ENCODE measurements at regions not wholly inside any gene's neighbourhood (a gene's known extent, or its start where the extent isn't known, plus 50 kb on each side); places are given as distances from the start of the nearest gene placed in this dataset.
A peak's percentile ranks its signal among the peaks of the same experiment; 100 is the strongest.
"Not testable (repeated sequence)": the region's sequence is repeated elsewhere in the genome, so short reads cannot be mapped to it uniquely, and the experiment has no call there.

DNA sequence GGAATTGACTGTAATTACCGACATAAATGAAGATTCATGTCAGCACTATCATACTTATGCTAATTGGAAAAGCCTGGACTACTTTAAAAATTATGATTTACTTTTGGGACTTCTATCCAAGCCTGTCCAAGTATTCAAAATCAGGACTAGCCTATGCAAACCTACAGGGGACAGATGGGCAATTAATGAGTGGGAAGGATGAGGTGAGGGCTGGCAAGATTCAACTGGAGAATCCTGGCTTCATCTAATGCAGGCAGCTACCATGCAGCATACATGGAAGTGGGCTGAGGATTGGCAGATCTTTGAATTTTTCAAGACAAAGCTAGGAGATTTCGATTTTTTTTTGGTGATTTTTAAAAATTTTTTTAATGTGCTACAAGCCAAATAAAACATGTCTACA, 532.6 kb downstream of the CSNK1G3 start:
- DNase-seq = no peak

DNA sequence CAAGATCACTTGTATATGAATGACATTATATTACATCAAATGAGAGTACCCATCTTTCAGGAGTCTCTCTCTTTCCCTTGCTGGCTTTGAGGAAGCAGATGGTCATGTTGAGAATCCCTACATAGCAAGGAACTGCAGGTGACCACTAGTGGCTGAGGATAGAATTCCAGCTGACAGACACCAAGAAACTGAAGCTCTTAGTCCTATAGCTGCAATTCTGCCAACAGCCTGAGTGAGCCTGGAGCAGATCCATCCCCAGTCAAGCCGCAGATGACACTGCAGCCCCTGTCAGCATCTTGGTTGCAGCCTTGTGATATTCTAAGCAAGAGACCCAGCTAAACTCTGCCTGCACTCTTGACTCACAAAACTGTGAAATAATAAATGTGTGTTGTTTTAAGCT, 531.5 kb downstream of the CSNK1G3 start:
- DNase-seq = peak; percentile 25

DNA sequence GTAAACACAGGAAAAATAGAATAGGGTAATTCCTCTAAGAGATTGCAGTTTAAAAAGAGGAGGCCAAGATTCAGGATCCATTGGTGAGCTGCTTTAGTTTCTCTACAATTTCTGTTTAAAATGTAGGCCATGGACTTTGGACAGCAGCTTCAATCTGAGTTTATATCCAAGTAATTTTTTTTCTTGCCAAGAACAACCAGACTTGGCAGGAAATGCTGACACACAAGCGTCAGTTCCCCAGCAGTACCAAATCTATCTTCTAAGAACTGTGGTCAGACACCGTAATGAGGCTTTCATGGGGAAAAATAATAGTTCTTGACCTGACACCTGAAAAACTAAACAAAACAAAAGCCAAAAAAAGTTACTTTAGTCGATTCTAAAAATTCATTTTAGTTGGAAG, 528.8 kb downstream of the CSNK1G3 start:
- no peak for DNase-seq

DNA sequence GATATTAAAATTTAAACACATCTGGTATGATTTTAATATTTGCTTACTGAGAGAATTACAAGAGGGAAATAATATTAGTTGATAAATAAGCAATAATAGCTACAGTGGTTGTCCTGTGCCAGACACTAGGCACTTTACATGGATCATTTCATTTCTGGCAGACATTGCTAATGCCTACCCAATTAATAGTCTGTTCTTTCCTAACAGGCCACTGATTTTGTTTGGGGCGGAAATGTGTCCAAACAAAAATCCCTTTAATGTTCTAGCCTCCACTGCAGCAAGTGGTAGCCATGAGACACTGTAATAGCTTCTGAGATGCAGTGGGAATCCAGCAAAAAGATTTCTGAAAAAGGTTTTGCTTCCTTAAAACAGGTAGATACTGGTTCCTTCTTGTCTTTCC, 527.4 kb downstream of the CSNK1G3 start:
- no peak for DNase-seq

DNA sequence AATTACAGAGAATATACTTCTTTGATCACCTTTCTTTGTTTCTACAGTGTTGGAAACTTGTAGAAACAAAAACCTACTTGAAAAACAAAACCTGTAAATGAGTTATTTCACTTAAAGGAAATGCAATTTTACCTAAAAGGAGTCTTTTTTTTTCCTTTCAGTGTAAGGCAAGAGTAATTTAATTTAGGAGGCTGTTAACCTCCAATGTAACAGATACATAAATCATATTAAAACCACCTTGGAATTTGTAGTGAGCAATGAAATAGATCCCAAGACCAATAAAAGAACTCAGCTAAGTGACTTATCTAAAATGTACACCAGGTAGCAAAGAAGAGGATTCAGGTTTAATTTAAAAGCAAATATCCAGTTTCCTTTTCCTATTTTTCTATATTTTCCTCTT, 524.8 kb downstream of the CSNK1G3 start:
- DNase-seq = no peak

DNA sequence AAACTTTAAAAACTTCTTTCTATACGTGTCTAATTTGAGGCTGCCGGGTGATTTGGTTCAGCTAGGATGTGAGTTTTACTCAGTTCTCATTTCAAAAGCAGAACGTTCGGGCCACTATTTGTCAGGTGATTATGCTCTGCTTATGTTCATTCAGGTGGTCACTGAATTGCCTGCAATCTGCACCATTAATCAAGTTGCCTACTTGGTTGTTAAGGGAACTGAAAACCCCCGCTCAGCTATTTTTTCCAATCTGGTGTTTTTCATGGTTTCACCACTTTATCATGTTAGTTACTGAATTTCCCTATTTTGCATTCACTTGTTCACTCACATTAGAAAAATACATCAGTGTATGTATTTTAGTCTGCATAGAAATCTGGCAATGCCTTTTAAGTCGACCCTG, 523.0 kb downstream of the CSNK1G3 start:
- no peak for DNase-seq

DNA sequence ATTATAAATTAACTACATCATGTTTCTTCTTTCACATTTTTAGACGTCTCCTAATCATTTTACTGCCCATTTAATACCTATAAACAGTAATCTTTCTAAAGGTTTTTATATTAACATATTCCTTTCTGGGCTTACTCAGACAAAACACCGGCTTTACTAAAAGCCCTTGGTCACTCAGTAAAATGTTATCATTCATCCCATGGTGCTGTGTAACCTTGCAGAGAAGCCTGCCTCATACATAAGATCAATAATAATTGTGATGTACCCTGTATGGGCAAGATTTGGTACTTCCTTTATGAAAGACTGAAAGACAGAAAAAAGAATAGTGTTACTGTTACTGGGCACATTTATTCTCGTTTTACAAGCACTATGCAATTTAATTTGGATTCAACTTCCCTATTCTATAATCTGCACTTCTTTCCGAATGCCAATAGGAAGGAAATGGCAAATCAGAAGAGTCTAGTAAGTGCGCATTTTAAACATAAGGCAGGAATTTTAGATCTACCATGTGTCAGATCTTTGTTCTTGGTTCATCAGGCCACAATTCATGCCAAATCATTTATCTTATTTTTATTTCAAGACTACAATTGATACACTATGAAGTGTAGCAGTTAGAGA, 522.2 kb downstream of the CSNK1G3 start:
- no peak for DNase-seq

DNA sequence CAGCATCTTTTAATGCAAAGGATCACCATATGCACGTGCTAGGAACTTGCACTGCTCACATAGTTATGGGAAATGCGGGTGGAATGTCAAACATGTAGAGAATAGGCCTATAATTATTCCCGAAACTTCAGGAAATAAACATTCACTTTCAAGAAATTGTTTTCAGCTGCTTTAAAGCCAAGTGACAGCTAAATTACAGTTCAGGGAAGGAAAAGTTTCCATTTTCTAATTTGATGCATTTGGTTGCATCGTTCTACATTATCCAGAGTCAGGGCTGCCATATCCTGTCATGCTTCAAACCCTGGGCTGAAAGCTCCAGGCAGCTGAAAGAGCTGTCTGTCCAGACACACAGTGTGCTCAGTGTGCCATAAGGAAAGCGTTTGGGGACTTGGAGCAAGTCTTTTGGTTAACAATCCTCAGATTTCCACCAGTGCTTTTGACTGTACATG, 518.1 kb downstream of the CSNK1G3 start:
- no peak for DNase-seq

DNA sequence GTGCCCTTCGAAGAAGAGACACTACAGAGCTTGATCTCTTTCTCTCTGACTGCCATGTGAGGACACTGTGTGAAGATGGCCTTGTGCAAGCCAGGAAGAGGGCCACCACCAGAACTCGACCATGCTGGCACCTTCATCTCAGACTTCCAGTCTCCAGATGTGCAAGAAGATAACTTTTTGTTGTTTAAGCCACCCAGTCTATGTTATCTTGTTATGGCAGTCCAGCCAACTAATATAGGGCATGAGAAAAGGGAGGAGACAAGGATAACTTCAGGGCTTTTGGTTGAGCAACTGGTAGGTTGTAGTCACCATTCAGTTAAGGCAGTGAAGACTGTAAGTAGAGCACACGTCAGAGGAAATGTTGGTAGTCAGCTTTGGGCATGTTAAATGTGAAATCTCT, 515.5 kb downstream of the CSNK1G3 start:
- no peak for DNase-seq

DNA sequence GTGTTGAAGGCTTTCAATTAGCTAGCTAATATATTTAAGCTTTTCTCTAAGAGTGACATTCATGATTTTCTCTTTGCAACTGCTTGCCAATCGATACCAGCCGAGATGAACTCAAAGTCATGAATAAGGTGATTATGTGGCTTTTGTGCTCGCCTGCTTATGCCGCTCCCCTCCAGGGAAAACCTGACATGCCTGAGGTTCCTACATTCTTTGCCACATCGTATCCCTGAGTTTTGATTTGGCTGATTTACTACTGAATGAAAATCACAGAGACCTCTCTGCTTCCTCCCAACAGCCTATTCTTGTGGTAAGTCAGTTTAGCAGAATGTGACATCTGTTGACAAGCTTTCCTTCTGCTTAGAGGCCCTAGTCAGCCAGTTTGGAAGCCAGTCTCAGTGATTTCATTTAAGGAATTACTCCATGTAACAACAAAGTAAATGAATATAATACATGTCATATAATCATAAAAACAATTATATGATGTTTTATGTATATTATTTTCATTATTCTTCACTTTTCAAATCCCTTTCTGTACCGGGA, 513.4 kb downstream of the CSNK1G3 start:
- no peak for DNase-seq

DNA sequence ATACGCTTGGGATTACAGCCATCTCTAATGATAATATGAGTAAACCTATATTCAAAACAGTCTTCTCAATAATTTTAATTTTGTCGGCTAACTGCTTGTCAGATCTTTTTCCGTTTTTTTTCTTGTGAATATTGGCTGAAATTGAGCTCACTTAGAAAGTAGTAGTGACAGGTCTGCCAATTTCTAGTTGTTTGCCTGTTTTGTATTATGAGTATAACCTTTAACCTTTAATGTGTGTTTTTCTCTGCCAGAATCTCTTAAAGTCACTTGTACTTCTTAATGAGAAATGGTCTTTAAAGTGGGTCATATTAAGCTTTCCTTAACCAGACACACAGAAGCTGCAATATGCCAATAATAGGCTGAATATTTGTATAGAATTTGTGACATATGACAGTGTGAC, 511.0 kb downstream of the CSNK1G3 start:
- DNase-seq = no peak

DNA sequence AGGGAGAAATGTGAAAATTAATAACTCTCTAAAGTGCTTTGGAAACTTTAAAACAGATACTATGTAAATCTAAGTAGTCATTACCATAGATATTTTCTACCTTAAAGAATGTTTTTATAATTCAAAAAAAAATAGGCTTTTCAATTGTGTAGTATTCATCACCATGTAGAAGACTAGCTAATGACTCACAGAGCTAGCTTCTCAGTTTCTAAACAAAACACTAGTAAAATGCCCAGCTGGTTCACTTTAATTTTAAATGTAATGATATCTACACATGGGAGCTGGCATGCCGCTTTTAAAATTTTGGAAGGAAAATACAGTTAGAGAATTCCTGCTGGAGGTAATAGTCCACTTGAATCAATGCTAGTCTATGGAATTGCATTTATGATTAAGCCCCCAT, 509.8 kb downstream of the CSNK1G3 start:
- DNase-seq = no peak

DNA sequence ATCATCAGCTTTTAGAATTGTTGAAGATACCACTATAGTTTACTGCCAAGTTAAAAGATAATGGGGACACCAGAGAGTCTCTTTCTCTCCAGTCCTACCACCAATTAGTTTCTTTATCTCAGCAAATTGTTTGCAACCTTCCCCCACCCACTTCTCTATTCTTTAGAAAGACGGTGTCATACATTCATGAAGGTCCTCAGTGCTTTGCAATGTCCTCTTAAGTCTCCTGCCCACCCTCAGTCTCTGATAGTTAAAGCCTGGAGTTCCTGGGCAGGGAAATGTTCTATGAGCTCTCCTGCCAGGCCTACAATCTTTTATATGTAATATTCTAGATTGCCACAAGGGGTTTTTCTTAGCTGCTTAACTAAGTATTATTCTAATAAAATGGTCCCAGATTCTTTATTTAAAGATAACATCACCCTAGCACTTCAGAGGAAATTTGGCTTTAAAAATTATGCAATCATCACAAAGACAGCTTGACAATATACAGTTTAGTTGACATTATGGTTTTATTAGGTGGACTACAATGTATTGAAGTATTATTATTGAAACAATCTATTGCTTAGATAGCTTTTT, 509.2 kb downstream of the CSNK1G3 start:
- no peak for DNase-seq

DNA sequence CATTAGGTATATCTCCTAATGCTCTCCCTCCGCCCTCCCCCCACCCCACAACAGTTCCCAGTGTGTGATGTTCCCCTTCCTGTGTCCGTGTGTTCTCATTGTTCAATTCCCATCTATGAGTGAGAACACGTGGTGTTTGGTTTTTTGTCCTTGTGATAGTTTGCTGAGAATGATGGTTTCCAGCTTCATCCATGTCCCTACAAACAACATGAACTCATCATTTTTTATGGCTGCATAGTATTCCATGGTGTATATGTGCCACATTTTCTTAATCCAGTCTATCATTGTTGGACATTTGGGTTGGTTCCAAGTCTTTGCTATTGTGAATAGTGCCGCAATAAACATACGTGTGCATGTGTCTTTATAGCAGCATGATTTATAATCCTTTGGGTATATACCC, 505.3 kb downstream of the CSNK1G3 start:
- not testable (repeated sequence) for DNase-seq

DNA sequence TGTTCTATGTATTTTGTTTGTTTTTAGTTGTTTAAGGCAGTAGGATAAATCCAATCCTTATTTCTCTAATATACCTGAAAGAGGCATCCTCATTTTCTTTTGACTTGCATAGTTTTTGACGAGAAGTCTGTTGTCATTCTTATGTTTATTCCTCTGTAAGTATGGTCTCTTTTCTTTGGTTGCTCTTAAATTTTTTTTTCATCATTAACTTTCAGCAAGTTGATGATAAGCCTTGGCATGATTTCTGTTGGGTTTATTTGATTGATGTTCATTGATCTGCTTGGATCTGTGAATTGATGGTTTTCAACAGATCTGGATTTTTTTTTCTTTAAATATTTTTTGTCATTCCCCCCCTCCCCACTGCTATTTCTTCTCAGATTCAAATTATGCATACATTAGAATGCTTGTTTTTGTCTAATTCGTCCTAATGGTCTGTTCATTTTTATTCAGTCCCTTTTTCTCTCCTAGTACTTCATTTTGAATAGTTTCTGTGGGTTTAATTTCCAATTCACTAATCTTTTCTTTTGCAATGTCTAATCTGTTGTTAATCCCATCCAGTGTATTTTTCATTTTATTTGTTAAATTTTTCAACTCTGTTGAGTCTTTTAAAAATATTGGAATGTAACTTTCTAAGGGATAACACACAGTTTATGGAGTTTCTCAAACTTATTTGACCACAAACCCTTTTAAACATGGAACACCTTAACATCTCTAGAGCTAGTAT, 495.9 kb downstream of the CSNK1G3 start:
- DNase-seq = peak; percentile 6

DNA sequence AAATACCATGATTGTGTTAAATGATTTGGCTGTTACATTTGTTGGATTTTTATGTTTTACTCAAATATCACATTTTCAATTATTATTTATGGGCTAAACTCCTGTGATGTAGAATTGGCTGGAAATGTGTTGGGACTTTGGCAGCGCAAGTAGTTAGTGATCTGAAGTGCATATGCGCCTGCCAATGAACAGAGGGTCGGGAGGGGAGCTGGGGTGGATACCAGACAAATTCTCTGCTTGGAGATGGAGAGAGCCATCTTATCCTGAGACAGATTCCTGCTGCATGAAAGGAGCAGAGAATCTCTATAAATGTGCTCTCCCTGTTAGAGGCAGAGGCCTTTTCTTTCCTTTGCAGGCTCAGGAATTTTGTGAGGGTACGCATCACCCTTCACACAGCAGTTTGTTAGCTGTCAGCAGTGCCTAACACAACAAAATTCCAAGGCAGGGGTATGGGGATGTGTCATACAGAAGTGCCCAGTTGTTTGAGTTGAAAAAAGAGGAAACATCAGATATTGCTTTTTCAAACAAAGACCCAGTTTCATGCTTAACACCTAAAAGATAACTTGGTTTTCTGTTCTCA, 489.1 kb downstream of the CSNK1G3 start:
- no peak for DNase-seq

DNA sequence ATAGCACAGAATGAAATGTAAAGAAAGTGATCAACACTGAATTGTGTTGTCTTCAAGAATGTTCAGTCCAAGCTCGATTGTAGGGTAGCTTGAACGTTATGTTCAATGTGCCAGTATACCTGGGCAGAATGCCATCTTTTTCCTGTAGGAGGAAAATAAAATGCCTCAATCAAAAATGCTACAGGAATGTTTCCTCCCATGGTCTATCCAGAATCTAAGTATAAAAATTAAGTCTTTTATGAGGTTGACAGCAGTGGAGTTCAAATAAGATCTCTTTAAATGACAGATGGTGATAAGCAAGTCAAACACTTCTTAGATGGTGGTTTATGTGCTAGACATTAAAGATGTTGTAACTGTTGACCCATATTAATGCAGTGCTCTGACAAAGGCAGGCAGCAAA, 488.6 kb downstream of the CSNK1G3 start:
- DNase-seq = peak; percentile 10

DNA sequence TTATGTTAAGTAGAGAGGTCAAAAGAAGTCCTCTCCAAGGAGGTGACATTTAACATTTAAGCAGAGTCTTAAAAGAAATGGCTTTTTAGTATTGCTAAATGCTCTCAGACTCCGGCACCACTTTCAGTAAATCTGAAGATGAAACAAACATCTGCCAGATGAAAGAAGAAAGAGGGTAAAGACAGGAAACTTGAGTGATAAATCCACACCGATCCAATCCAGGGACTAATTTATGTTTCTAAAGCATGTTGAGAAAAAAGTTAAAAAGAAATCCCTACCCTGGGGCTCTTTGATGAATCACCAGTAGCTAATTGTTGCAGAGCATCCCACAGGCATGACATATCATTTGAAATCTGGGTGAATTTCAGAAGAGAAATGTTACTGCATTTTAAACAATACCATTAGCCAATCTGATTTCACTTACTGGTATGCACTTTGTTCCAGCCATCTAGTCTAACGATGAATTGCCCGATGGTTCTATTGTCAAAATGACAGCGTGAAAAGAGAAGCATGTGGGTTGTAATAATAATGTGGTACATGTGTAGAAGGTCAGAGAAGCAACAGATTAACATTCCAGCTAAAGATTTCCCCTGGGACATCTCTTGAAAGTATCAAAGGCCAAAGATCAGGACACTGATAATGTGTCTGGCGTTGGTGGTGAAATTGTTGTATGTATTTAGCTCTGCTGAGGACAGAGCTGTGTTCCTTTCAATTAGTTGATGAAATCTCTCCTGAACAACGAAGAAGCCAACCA, 485.7 kb downstream of the CSNK1G3 start:
- DNase-seq = no peak

DNA sequence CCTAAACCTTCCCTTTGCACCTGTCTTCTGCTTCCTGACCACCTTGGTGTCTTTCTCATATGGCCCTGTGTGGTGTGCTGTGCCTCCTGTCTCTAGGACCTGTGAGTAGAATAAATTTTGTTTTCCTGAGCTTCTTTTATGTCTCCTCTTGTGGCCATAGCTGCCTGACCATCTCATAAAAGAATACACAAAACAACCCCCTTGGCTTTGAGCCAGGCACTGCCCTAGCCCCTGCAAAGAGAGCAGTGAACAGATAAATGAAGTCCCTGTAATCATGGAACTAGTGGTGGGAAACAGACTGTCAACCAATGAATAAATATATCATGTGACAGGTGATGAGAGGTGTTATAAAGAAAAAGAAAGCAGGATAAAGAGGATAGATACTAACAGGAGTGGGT, 485.1 kb downstream of the CSNK1G3 start:
- no peak for DNase-seq

DNA sequence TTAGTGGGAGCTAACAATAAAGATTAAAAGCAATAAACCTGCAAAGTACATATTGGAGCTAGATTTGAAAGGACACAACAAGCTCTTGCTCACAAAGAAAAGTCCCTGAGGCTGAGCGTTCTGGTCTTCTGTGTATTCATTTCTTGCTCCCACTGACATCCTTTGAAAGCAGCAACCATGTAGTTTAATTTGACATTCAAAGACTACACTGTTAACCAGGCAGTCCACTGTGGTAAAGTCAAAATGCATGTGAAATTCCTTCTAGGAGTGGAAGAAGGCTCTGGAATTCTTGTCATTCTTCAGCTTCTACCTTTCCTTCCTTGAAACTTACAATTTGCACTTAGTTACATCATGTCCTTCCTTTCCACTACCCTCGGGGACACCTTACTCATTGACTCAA, 480.7 kb downstream of the CSNK1G3 start:
- DNase-seq = no peak

DNA sequence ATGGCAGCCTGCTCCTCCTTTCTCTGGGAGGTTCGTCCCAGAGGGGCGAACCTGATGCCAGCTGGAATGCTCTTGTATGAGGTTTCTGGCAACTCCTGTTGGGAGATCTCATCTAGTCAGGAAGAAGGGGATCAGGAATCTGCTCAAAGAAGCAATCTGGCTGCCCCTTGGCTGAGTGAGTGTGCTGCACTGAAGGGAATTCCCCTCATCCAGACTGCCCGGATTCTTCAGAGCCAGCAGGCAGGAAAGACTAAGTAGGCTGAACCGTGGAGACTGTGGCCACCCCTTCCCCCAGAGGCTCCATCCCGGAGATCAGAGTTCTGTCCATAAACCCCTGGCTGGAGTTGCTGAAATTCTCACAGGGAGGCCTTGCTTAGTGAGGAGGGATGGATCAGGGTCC, 476.0 kb downstream of the CSNK1G3 start:
- DNase-seq = no peak

DNA sequence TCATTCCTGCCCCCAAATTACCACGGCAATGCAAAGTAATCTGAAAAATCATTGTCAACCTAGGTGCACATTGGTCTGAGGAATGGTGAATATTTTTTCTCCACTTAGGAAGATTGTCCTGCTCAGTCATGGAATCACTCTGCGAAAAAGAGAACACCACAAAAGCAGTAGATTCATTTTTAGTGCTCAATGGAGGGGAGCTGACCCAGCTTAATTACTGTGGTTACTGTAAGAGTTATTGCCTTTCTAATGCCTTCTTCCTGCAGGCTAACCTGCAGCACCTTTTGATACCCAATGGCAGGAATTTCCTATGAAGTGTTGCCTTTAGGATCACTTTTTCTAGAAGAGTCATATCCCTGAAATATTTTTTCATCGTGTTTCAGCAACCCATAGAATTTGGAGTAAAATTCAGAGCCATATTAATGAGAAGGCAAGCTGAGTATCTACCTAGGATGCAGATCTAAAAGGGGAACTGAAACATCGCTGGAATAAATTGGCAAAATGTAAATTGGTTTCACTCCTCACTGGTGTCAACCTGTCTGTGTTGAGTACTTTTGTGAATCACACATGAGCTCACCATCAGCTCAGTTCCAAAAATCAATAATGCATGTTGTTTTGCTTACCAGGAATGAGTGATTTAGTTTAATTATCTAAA, 464.5 kb downstream of the CSNK1G3 start:
- DNase-seq = no peak

DNA sequence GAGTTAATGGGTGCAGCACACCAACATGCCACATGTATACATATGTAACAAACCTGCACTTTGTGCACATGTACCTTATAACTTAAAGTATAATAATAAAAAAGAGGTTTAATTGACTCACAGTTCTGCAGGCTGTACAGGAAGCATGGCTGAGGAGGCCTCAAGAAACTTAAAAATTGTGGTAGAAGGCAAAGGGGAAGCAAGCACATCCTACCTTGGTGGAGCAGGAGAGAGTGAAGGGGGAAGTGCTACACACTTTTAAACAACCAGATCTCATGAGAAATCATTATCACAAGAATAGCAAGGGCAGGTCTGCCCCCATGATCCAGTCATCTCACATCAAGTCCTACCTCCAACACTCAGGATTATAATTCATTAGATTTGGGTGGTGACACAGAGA, 463.5 kb downstream of the CSNK1G3 start:
- DNase-seq = not testable (repeated sequence)
